Naive thymus-derived CD4-positive, alpha-beta T cell (primary cell): ENCODE measurements at regions not wholly inside any gene's neighbourhood (a gene's known extent, or its start where the extent isn't known, plus 50 kb on each side); places are given as distances from the start of the nearest gene placed in this dataset.

ENCODE experiments used
- ATAC-seq: fragments of 150-1000 bp; cut with Tn5 transposase; 2 replicates; pipeline ENCODE4 v1.10.0; 2021; ENCODE audit warnings: mild to moderate bottlenecking, moderate library complexity
- CTCF ChIA-PET: fragments of 350-600 bp; sonication (Branson Sonifier 250); formaldehyde crosslinking; loops from one replicate; lab custom pipeline; 2021; ENCODE audit warnings: antibody characterized with exemption; lab: Charles Lee
- POLR2A ChIA-PET: fragments of 350-600 bp; sonication (Branson Sonifier 250); formaldehyde crosslinking; loops from one replicate; lab custom pipeline; 2021; ENCODE audit warnings: antibody characterized with exemption, inconsistent platforms; lab: Charles Lee
- DNase-seq, 9 donors: peaks; one replicate each; pipeline versions ENCODE4 v3.0.0 to v3.0.0-alpha.2; 2020 to 2022; ENCODE audit warnings: mixed read lengths in 1 of 9
- H3K27ac ChIP-seq: one replicate; pipeline ENCODE4 v1.7.0; 2013; ENCODE audit warnings: mild to moderate bottlenecking, low read depth, low read length, moderate library complexity
- H3K27me3 ChIP-seq, 2 donors: one replicate each; pipeline ENCODE4 v1.7.0; 2013; ENCODE audit warnings: low read length in 2 of 2, mild to moderate bottlenecking in 2 of 2, moderate library complexity in 2 of 2; ENCODE audit not compliant: control insufficient read depth in 2 of 2, insufficient read depth in 2 of 2
- H3K36me3 ChIP-seq, 3 experiments: 1 replicate in 2 of 3; 2 replicates in 1 of 3; pipeline ENCODE4 v1.7.0; 2013; ENCODE audit warnings: low read length in 3 of 3, mild to moderate bottlenecking in 3 of 3, moderate library complexity in 1 of 3; ENCODE audit not compliant: insufficient read depth in 3 of 3, control insufficient read depth in 2 of 3
- H3K4me1 ChIP-seq, 2 donors: one replicate each; pipeline ENCODE4 v1.7.0; 2013; ENCODE audit warnings: low read length in 2 of 2, mild to moderate bottlenecking in 2 of 2, moderate library complexity in 1 of 2; ENCODE audit not compliant: control insufficient read depth in 2 of 2, insufficient read depth in 2 of 2
- H3K4me3 ChIP-seq: 2 replicates; pipeline ENCODE4 v1.7.0; 2013; ENCODE audit warnings: mild to moderate bottlenecking, low read length
- H3K9me3 ChIP-seq, 3 experiments: 1 replicate in 2 of 3; 2 replicates in 1 of 3; pipeline ENCODE4 v1.7.0; 2013; ENCODE audit warnings: low read length in 3 of 3; ENCODE audit not compliant: control insufficient read depth in 2 of 3
- H3K27ac Mint-ChIP-seq, 9 donors: one replicate each; pipeline ENCODE4 v1.8.0; 2020 to 2022; ENCODE audit warnings: mixed read lengths in 9 of 9, mild to moderate bottlenecking in 8 of 9, moderate library complexity in 5 of 9, inconsistent platforms in 2 of 9
- H3K27me3 Mint-ChIP-seq, 5 donors: one replicate each; pipeline ENCODE4 v1.8.0; 2021 to 2022; ENCODE audit warnings: mixed read lengths in 5 of 5, mild to moderate bottlenecking in 1 of 5
- H3K36me3 Mint-ChIP-seq, 5 donors: one replicate each; pipeline ENCODE4 v1.8.0; 2020 to 2022; ENCODE audit warnings: mixed read lengths in 5 of 5, mild to moderate bottlenecking in 3 of 5, inconsistent platforms in 1 of 5
- H3K4me1 Mint-ChIP-seq, 7 donors: one replicate each; pipeline ENCODE4 v1.8.0; 2020 to 2022; ENCODE audit warnings: mixed read lengths in 7 of 7, mild to moderate bottlenecking in 3 of 7, inconsistent platforms in 1 of 7
- H3K4me3 Mint-ChIP-seq, 10 donors: one replicate each; pipeline ENCODE4 v1.8.0; 2020 to 2022; ENCODE audit warnings: mild to moderate bottlenecking in 10 of 10, mixed read lengths in 10 of 10, moderate library complexity in 6 of 10, inconsistent platforms in 2 of 10
- H3K9me3 Mint-ChIP-seq, 11 donors: one replicate each; pipeline ENCODE4 v1.8.0; 2020 to 2022; ENCODE audit warnings: mixed read lengths in 11 of 11, mild to moderate bottlenecking in 4 of 11, inconsistent platforms in 1 of 11, moderate library complexity in 1 of 11
- intact Hi-C, 2 donors: fragments of 100-400 bp; cut with micrococcal nuclease; formaldehyde crosslinking; loops; one replicate each; pipeline ENCODE4 v1.15.1; 2023

- H3K27ac Mint-ChIP-seq: no peak overlapping the region
- H3K4me1 ChIP-seq: no peaks in the 10 kb centered on the region
- H3K4me3 ChIP-seq: no peak overlapping the region
- H3K27me3 ChIP-seq: no peaks in the 10 kb centered on the region
- no peaks in the 10 kb centered on the region for H3K9me3 ChIP-seq
- no peak for DNase-seq
- ATAC-seq: no peak
- ChIA-PET CTCF (no interaction called here), POLR2A (no interaction called here)
- H3K27ac ChIP-seq: no peak overlapping the region
- H3K27me3 Mint-ChIP-seq: no peaks in the 10 kb centered on the region
- H3K36me3 Mint-ChIP-seq: no peaks in the 10 kb centered on the region
- H3K4me1 Mint-ChIP-seq: no peaks in the 10 kb centered on the region
- intact Hi-C loops: no loop called here
- H3K9me3 Mint-ChIP-seq: peaks cover 0 to 11% (median 0%) of the 10 kb centered on the region in 11 donors
- H3K4me3 Mint-ChIP-seq: no peak overlapping the region
- H3K36me3 ChIP-seq: no peaks in the 10 kb centered on the region
Measured at GRCh38 chr1:79594121-79594698, 587.7 kb upstream of the ADGRL4 start.

- no peak overlapping the region for H3K27ac ChIP-seq
- Mint-ChIP-seq H3K9me3 (peaks cover 0 to 11% (median 0%) of the 10 kb centered on the region in 11 donors), H3K27me3 (no peaks in the 10 kb centered on the region), H3K4me1 (no peaks in the 10 kb centered on the region), H3K4me3 (no peak overlapping the region), H3K27ac (no peak overlapping the region), H3K36me3 (no peaks in the 10 kb centered on the region)
- intact Hi-C loops: no loop called here
- H3K27me3 ChIP-seq: no peaks in the 10 kb centered on the region
- no peaks in the 10 kb centered on the region for H3K36me3 ChIP-seq
- H3K9me3 ChIP-seq: no peaks in the 10 kb centered on the region
- ChIA-PET POLR2A (no interaction called here), CTCF (no interaction called here)
- H3K4me1 ChIP-seq: no peaks in the 10 kb centered on the region
- no peak for DNase-seq
- no peak for ATAC-seq
- no peak overlapping the region for H3K4me3 ChIP-seq
Measured at GRCh38 chr1:79592707-79593106, 586.2 kb upstream of the ADGRL4 start.

- CTCF ChIA-PET: no interaction called here
- no peaks in the 10 kb centered on the region for H3K27me3 ChIP-seq
- no peaks in the 10 kb centered on the region for H3K27me3 Mint-ChIP-seq
- no peak overlapping the region for H3K4me3 ChIP-seq
- POLR2A ChIA-PET: no interaction called here
- H3K36me3 Mint-ChIP-seq: no peaks in the 10 kb centered on the region
- no peaks in the 10 kb centered on the region for H3K4me1 Mint-ChIP-seq
- no peak overlapping the region for H3K4me3 Mint-ChIP-seq
- intact Hi-C loops: no loop called here
- H3K9me3 Mint-ChIP-seq: peaks cover 2 to 16% (median 5%) of the 10 kb centered on the region in 11 donors
- H3K4me1 ChIP-seq: no peaks in the 10 kb centered on the region
- H3K27ac ChIP-seq: no peak overlapping the region
- no peak for DNase-seq
- no peaks in the 10 kb centered on the region for H3K9me3 ChIP-seq
- no peak overlapping the region for H3K27ac Mint-ChIP-seq
- no peaks in the 10 kb centered on the region for H3K36me3 ChIP-seq
- ATAC-seq: no peak
Measured at GRCh38 chr1:79588719-79589118, 582.2 kb upstream of the ADGRL4 start.

GRCh38 chr1:79587229-79587628, 580.7 kb upstream of the ADGRL4 start:
- Mint-ChIP-seq H3K4me1 (no peaks in the 10 kb centered on the region), H3K27ac (no peak overlapping the region), H3K27me3 (no peaks in the 10 kb centered on the region), H3K4me3 (no peak overlapping the region), H3K9me3 (peaks cover 2 to 23% (median 10%) of the 10 kb centered on the region in 11 donors), H3K36me3 (no peaks in the 10 kb centered on the region)
- H3K4me1 ChIP-seq: no peaks in the 10 kb centered on the region
- no peaks in the 10 kb centered on the region for H3K27me3 ChIP-seq
- no peak overlapping the region for H3K27ac ChIP-seq
- H3K4me3 ChIP-seq: no peak overlapping the region
- ATAC-seq (no peak), DNase-seq (no peak)
- intact Hi-C loops: no loop called here
- ChIA-PET POLR2A (no interaction called here), CTCF (no interaction called here)
- no peaks in the 10 kb centered on the region for H3K36me3 ChIP-seq
- H3K9me3 ChIP-seq: no peaks in the 10 kb centered on the region

GRCh38 chr1:79585801-79586200, 579.3 kb upstream of the ADGRL4 start:
- H3K27ac Mint-ChIP-seq: no peak overlapping the region
- Histone ChIP-seq H3K9me3 (no peaks in the 10 kb centered on the region), H3K36me3 (no peaks in the 10 kb centered on the region), H3K4me1 (no peaks in the 10 kb centered on the region), H3K27ac (no peak overlapping the region), H3K4me3 (no peak overlapping the region), H3K27me3 (no peaks in the 10 kb centered on the region)
- no peaks in the 10 kb centered on the region for H3K27me3 Mint-ChIP-seq
- POLR2A ChIA-PET: no interaction called here
- CTCF ChIA-PET: no interaction called here
- H3K4me3 Mint-ChIP-seq: no peak overlapping the region
- intact Hi-C loops: no loop called here
- DNase-seq (no peak), ATAC-seq (no peak)
- peaks cover 2 to 23% (median 10%) of the 10 kb centered on the region in 11 donors for H3K9me3 Mint-ChIP-seq
- no peaks in the 10 kb centered on the region for H3K36me3 Mint-ChIP-seq
- H3K4me1 Mint-ChIP-seq: no peaks in the 10 kb centered on the region

- CTCF ChIA-PET: no interaction called here
- Mint-ChIP-seq H3K9me3 (peaks cover 0 to 9% (median 0%) of the 10 kb centered on the region in 11 donors), H3K27ac (no peak overlapping the region), H3K4me3 (no peak overlapping the region), H3K36me3 (no peaks in the 10 kb centered on the region), H3K27me3 (no peaks in the 10 kb centered on the region), H3K4me1 (no peaks in the 10 kb centered on the region)
- Histone ChIP-seq H3K36me3 (no peaks in the 10 kb centered on the region), H3K4me1 (no peaks in the 10 kb centered on the region), H3K9me3 (no peaks in the 10 kb centered on the region), H3K27ac (no peak overlapping the region), H3K4me3 (no peak overlapping the region), H3K27me3 (no peaks in the 10 kb centered on the region)
- no peak for ATAC-seq
- POLR2A ChIA-PET: no interaction called here
- intact Hi-C loops: no loop called here
- DNase-seq: no peak
Measured at GRCh38 chr1:79575424-79575823, 568.9 kb upstream of the ADGRL4 start.

- H3K27ac Mint-ChIP-seq: no peak overlapping the region
- H3K4me1 Mint-ChIP-seq: no peaks in the 10 kb centered on the region
- no peaks in the 10 kb centered on the region for H3K36me3 Mint-ChIP-seq
- Histone ChIP-seq H3K36me3 (no peaks in the 10 kb centered on the region), H3K9me3 (no peaks in the 10 kb centered on the region), H3K27me3 (no peaks in the 10 kb centered on the region), H3K4me3 (no peak overlapping the region), H3K27ac (no peak overlapping the region), H3K4me1 (no peaks in the 10 kb centered on the region)
- H3K4me3 Mint-ChIP-seq: no peak overlapping the region
- POLR2A ChIA-PET: no interaction called here
- CTCF ChIA-PET: no interaction called here
- DNase-seq: no peak
- ATAC-seq: no peak
- no peaks in the 10 kb centered on the region for H3K27me3 Mint-ChIP-seq
- peaks cover 0 to 20% (median 2%) of the 10 kb centered on the region in 11 donors for H3K9me3 Mint-ChIP-seq
- intact Hi-C loops: no loop called here
Measured at GRCh38 chr1:79568411-79568810, 561.9 kb upstream of the ADGRL4 start.
